ENCODE measurements at regions not wholly inside any gene's neighbourhood (a gene's known extent, or its start where the extent isn't known, plus 50 kb on each side); places are given as distances from the start of the nearest gene placed in this dataset.
"Not testable (repeated sequence)": the region's sequence is repeated elsewhere in the genome, so short reads cannot be mapped to it uniquely, and the experiment has no call there.

DNA sequence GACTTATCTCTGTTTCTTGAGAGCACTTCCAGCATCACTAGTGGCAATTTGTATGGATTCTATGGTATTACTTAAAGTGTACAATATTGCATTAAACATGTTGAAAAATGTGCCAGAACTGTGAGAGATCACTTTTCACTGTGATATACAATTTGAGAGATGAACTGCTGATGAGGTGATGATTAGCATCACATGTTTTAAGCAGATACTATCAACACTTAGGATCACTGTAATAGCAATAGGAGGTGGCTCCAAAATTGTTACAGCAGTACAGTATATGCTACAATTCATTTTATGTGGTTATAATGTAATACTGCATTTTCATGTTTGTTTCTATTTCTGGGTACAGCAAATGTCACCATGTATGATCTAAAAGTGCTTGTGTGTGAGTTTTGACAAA, 570.0 kb downstream of the PTPRC start:
- no peak for DNase-seq (ENCODE audit: low read depth)

DNA sequence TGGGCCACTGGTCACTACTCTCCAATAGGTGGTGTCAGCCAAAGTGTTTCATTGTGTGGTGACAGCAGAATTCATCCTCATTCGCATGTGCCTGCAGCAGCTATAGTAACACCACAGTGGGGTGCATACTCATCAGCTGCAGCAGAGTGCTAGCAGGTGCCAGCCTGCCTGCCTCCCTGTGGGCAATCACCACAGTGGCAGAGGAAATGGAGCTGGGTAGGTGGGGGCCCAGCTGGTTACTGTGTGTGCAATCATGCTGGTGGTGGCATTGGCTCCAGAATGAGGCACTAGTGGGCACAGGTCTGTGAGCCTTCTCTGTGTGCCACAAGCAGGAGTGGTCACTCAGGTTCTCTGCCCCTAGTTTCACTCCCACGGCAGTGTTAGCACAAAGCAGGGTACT, 579.2 kb downstream of the PTPRC start:
- no peak for DNase-seq (ENCODE audit: low read depth)

DNA sequence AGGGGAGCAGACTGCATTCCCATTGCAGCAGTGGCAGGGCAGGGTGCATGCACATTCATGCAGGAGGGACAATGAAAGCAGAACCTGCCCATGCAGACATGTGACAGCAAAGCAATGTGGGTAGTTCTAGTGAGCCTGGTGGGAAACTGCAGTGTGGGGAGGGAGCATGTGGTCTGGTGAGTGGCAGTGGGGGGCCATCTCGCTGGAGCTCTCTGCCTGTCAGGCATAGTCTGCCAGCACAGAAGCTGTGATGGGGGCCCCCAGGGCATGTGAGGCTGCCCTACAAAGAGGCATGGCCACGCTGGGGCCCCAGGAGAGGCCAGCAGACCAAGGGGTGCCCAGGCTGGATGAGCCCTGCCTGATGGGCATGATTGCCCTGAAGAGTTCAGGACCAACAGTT, 579.7 kb downstream of the PTPRC start:
- DNase-seq (ENCODE audit: low read depth) = no peak

DNA sequence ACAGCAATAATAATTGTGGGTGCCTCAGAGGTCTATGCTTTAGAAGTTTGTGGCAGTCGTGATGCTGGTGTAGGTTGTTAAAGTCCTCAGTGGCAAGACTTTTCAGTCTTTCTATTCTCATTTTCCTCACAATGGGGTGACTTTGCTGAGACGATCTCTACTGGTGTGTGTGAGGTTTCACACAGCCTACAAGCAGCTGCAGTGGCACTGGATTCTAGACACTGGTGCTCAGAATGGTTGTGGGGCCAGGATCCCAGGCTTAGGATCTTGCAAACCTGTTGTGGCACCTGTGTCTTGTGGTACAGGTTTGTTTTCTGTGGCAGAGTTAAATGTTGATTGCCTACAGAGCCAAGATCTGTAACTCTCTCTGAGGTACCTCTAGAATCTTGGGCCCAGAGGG, 581.2 kb downstream of the PTPRC start:
- no peak for DNase-seq (ENCODE audit: low read depth)

DNA sequence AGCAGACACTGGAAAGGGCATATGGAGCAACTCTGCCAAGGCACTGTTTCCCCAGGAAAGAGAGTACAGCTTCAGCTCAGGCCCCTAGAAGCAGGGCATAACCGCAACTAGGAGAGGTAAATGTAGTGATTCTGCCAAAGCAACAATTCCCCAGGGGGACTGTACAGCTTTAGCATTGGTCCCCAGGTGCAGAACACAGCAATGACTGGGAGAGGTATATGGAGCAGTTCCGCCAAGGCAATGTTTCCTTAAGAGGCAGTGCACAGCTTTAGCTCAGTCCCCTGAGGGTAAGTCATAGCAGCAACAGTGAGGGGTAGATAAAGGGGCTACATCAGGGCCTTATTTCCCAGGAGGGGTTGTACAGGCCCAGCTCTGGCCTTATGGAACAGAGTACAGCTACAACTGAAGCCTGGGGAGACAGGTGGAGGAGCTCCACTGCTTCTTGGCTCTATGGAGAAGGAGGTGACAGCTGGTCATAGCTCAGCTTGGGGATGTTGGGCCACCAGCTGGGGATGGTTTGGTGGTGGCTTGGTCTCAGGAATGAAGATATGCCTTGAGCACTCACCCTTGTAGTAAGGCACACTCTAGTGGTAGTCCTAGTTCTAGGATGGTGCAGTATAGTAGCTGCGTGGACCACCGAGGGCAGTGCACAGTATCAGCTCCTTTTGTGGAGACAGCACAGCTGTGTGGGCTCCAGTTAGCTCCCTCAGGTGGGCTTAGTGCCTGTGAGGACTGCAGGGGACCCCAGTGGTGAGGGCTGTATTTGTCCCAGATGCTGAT, 582.7 kb downstream of the PTPRC start:
- DNase-seq (ENCODE audit: low read depth) = no peak

DNA sequence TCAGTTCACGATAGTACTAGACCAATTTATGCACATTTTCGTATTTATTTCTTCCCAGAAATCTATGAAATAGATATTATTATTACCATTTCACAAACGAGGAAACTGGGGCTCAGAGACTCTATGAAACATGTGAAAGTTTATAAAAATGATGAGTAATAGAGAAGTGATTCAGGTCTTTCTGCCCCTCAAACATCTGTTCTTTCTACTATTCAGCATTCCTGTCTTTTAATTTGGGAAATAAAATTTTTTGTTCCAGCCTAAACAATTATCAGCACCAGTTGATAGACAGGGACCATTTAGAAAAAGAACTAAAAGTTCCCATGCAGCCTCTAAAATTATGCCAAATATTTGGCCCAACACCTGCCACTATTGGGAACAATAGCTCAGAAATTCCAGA, 585.1 kb downstream of the PTPRC start:
- DNase-seq (ENCODE audit: low read depth) = no peak

DNA sequence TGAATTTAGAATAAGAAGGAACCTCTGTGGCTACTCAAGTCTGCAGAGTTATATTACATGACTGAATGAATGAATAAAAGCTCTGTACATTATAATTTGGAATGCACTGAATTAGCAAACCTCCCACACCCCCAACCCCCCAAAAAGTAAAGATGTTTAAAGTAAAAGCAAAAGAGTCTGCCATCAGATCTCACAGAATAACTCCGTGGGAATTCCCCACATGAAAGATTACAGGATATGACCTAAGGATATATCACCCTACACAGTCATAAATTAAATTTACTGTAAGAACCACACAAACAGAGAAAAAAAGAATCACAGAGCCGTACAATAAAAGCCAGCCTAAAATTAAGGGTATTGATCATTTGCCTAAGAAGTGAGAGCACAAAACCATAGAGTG, 587.3 kb downstream of the PTPRC start:
- peak; percentile 73 for DNase-seq (ENCODE audit: low read depth)

DNA sequence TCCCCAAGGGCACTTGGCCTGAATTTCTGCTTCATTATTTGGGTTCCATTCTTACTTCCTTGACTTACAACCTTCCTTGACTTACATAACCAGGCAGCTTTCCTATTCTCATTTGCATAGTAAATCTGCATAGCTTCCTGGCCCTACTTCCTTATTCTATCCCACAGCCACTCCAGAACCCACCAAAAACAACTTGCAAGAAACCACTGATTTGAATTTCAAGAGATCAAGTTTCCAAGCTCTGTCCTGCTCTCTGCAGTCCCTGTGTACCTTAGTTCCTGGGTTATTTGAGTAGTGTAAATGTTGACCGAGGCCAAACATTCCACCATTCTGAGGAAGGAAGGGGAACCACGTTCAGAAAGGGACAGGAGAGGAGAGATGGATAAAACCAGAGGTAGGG, 603.3 kb downstream of the PTPRC start:
- DNase-seq (ENCODE audit: low read depth) = no peak

DNA sequence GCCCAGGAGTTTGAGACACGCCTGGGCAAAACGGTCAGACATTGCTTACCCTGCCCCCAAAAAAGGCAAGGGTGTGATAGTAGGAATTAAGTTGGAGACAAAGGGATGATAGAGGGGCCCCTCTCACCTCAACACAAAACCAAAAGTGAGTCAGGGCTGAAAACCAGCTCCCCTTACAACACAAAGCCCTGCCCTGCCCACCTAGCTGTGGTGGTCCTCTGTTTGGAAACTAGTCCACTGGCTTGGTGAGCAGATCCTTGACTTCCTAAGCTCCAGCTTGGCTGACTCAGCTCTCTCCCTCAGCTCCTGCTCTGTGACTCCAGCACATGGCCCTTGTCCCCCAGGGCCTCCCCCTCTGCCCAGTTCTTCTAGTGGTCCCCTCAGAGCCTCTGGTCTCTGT, 603.8 kb downstream of the PTPRC start:
- DNase-seq (ENCODE audit: low read depth) = no peak

DNA sequence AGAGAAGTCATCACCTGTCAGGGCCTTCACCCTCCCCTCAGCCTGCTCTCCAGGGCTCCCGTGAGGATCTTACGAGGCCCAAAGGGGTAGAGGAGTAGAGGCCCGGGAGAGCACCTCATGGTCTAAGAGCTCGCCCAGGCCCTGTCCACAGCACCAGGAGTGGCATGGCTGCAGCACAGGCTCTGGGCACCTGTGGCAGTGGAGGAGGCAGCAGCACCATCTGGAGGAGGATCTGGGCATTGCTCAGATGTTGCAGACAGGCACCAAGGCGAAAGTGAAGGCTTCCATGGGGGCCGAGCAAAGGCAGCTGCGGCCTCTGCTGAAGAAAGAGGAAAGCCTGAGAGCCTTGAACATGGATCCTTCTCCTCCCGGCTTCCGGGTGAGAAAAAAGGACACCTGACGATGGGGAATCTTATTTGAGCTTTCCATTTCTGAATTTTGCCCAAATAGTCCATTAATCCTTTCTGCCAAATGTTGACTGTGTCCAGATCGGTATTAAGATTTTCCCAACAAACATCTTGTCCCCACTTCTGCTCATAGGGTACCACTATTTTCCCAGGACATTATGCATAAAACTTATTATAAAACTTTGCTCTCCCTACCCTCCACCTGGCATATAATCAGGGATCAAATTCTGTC, 604.7 kb downstream of the PTPRC start:
- peak; percentile 85 for DNase-seq (ENCODE audit: low read depth)

DNA sequence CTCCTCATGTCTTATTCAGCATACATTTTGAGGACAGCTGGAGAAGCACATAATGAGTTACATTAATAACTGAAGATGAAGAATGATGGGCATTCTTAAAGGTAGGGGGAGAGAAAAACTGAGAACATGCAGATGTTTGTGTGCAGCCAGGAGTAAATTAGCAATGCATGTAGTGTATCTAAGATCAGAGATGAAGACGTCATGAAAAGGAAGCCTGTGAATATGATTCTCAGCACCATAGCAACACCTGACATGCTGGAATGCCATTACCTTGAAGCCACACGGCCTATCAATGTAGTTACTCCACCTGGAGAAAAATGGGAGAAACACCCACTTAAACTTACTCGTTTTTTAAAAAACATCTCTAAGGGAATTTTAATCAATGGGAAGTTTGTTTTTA, 607.1 kb downstream of the PTPRC start:
- DNase-seq (ENCODE audit: low read depth) = no peak

DNA sequence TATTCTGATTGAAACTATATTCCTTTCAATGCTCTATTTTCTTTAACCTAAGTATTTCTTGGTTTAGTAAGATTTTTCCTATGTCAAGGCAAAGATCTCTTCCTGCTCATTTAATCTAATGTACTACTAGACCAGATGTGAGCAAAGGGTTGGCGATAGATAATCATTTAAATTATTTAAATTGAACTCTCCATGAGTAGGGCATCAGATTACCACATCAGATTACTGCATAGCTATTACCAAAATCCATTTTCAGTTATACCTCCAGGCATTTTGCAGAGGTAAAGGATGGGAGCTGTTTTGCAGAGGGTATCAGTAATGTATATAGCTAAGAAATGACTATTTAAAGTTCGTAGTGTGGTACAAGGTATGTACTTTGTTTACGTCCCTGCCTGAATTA, 607.9 kb downstream of the PTPRC start:
- no peak for DNase-seq (ENCODE audit: low read depth)

DNA sequence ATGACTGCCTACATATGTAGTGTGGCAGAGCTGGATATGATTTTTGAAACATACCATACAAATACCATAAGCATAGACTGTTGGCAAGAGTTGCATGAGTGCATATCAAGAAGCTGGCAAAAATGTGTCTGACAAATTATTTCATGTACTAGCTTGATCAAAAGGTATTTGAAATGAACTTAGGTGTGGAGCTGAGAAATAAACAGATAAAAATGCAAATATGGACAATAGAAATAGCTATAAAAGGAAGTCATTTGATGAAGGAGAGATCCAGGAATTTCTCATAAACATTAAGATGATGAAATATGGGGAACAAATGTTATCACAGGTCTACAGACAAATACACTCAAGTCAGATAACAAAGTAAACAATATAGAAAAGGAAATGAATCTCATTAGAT, 609.1 kb downstream of the PTPRC start:
- DNase-seq (ENCODE audit: low read depth) = no peak

DNA sequence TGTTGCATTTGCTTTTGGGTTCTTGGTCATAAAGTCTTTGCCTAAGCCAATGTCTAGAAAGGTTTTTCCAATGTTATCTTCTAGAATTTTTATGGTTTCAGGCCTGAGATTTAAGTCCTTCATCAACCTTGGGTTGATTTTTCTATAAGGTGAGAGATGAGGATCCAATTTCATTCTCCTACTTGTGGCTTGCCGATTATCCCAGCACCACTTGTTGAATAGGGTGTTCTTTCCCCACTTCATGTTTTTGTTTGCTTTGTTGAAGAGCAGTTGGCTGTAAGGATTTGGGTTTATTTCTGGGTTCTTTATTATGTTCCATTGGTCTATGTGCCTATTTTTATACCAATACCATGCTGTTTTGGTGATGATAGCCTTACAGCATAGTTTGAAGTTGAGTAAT, 615.2 kb downstream of the PTPRC start:
- not testable (repeated sequence) for DNase-seq (ENCODE audit: low read depth)

DNA sequence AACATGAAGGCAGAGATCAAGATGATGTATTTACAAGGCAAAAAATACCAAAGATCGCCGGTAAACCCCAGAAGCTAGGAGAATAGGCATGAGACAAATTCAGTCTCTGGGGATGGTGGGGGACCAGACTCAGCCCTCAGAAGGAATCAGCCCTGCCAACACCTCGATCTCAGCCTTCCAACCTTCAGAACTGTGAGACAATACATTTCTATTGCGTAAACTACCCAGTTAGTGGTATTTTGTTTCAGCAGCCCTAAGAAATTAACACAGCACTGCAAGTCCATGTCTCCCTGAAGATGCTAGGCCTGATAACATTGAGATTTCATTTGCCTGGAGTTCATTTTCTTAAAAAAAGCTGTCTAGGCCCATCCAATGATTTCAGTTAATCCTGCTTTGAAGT, 622.5 kb downstream of the PTPRC start:
- no peak for DNase-seq (ENCODE audit: low read depth)

DNA sequence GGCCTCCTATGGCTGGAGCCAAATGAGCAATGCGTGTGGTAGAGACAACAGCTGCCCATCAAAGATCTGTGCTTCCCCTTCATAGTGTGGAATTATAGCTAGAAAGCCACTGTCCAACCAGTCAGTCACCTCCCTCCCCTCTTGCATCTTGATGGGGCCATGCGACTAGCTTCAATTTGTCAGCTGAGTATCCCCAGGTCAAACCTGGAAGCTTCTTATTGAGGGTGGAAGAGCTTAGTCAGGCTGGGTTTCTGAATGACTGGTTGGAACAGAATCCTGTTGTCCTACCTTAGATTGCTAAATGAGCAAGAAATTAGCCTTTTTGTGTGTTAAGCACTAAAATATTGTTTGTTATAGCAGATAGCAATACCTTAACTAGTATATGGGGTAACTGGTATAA, 625.4 kb downstream of the PTPRC start:
- no peak for DNase-seq (ENCODE audit: low read depth)

DNA sequence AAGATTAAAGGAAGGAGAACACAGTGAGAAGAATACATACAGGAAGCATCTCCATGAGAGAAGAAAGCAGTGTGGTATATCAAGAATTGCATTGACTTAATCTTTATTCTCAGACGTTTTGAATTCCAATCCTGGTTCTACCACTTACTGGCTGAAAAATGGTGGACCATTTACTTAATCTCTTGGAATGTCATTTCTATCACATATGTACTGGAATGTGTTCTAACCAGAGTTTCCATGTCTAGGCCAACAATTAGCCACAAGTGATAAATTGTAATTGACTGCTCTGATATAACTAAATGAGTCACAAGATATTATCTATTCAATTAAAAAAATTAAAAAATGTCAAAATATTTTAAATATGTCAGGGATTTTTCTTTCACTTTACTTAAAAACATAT, 626.1 kb downstream of the PTPRC start:
- no peak for DNase-seq (ENCODE audit: low read depth)

DNA sequence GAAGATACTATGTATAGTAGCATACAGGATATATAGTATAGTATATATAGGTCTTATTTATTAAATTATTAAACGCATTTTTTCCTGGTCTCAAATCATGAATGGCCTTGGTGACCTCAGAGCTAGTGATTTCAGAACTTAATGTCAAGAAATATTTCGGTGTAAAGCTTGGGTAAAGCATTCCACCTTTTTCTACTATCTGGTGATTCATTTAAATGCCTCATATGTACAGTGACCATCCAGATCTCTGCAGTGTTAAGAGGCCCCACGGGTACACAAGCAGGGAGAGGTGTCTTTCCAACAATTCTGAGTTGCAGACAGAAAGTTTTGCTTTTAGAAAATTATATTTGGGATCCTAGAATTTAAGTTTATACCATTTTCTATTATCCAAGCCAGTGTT, 626.5 kb downstream of the PTPRC start:
- DNase-seq (ENCODE audit: low read depth) = no peak

DNA sequence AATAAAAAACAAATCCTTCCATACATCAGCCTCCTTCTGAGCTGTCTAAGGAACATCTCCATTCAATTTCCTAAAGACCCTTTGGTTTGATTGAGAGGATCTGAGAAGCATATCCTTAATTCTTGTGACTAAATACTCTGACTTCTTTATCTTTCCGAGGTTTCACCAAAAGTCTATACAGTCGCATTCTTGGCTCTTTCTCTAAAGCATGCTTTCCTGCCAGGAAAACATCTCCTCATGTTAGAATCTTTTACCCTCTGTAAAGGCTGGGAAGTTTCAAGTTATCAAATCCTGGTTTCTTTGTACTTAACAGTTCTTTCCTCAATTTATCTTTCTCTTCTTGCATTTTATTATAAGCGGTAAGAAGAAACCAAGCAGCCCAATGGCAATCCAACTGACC, 630.4 kb downstream of the PTPRC start:
- DNase-seq (ENCODE audit: low read depth) = no peak

DNA sequence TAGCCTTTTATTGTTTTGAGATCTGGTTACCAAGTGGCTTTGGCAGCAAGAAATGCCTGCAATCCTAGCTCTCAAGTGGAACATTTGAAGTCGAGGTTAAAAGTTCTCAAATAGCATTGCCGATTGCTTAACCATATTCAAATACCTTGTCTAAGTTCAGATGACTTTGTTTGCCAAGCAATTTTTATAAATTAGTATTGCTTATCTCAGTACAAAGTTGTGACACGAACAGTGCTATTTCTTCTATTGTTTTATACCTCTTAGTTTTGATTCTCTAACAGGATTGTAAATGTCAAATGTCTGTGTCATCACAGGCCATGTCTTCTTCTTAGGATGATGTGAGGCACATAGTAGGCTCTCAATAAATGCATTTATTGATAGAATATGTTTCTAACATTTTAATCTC, 633.3 kb downstream of the PTPRC start:
- DNase-seq (ENCODE audit: low read depth) = peak; percentile 43

DNA sequence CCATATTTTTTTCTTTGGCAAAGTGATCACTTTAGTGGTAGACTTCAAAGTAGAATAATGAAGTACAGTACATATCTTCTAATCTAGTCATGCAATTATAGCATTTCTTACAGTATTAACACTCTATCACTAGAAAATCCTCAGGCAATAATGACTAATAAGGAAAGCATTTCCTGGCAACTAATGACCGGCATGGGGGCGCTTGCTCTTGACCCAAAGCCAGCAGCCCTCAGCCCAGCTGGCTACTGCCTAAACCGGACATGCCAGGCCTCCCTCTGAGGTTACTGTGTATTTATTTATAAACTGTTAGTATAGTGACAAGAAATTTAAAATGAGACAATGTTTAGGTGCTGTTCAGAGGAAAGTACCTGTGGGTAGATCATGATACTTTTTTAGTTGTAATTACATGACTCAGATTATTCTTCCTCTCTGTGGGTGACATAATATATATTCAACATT, 633.8 kb downstream of the PTPRC start:
- peak; percentile 94 for DNase-seq (ENCODE audit: low read depth)

DNA sequence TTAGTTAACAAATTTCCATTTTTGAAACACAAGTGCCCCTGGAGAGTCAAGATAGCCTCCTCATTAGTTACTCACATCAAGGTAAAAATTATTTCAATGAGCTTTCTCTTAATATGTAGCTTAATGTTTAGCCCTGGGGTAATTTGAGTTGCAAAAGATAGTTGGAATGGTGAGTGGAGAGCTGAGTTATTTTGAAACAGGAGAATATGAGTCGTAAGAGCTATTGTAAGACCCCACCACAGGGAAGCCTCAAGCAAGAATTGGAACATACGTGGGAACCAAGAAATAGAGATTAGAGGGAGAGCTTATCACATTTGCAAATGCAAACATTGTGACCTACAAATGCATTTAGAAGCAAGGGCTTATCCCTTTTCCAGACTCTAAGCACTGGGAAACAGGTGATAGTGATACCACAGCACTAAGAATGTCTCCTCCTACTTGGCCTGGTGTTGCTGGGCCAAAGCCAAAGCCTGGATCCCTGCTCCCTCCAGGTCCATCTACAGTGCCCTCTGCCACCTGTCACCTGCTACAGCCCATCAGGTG, 635.1 kb downstream of the PTPRC start:
- peak; percentile 38 for DNase-seq (ENCODE audit: low read depth)

DNA sequence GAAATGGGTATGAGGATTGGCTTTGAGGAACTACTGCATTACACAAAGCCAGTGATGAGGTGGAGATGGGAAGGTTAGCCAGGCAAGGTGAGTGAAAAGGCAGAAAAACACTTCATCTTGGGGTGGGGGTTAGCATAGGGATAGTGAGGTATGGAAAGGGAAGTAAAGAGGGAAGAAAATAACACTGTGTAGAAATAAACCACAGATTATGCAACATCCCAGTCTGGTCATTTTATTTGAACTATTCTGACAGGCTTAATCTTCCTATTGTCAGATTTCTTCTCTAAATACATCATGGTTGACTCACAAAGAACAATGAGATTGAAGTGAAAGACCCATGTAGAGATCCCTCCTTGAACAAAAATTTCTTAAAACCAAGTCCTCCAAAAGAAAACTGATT, 640.2 kb downstream of the PTPRC start:
- DNase-seq (ENCODE audit: low read depth) = no peak

Measured in Daoy (cell line).